ENCODE measurements at regions not wholly inside any gene's neighbourhood (a gene's known extent, or its start where the extent isn't known, plus 50 kb on each side); places are given as distances from the start of the nearest gene placed in this dataset.
"Not testable (repeated sequence)": the region's sequence is repeated elsewhere in the genome, so short reads cannot be mapped to it uniquely, and the experiment has no call there.

- Histone ChIP-seq H3K4me1 (peaks cover 0 to 37% (median 16%) of the 10 kb centered on the region in 4 donors), H3K4me3 (no peak overlapping the region), H3K9me3 (no peaks in the 10 kb centered on the region), H3K27ac (peak overlapping the region in 2 of 4 donors; percentile 18 to 26), H3K27me3 (no peaks in the 10 kb centered on the region), H3K36me3 (no peaks in the 10 kb centered on the region)
- peak; percentile 43 for DNase-seq
- WGBS, 2 donors (ENCODE audit: low coverage in 1 of 2), result 26 to 30% methylated on average over 3 of the region's 3 CpGs
- TF ChIP-seq POLR2A (IDR thresholded peaks at IDR 0.05) (no peak), POLR2AphosphoS5 (IDR thresholded peaks at IDR 0.05) (no peak), CTCF (IDR thresholded peaks at IDR 0.05) (no peak), EP300 (IDR thresholded peaks at IDR 0.05; ENCODE audit: low read depth) (no peak)
- intact Hi-C loops (cut with DNase I; ENCODE audit: low total_unique reads), result no loop called here
- in situ Hi-C loops (cut with MboI; ENCODE audit: low pct_ligation_motif_present in 1 of 4, low pct_unique_long_range_greater_than_20kb in 1 of 4, low sequenced_read_pairs in 3 of 4), result no loop called here
These were observed 479.8 kb downstream of the DIRAS2 start for GRCh38 chr9:90162819-90163218.

GRCh38 chr9:90165281-90165680 is 477.3 kb downstream of the DIRAS2 start:
- DNase-seq, result peak; percentile 60
- Histone ChIP-seq H3K4me1 (peaks cover 0 to 59% (median 25%) of the 10 kb centered on the region in 4 donors), H3K27ac (peak overlapping the region in 3 of 4 donors; percentile 30 to 58 (median 50)), H3K27me3 (no peaks in the 10 kb centered on the region), H3K9me3 (peaks cover 0 to under 1% of the 10 kb centered on the region in 2 donors), H3K4me3 (no peak overlapping the region), H3K36me3 (no peaks in the 10 kb centered on the region)
- in situ Hi-C loops (cut with MboI; ENCODE audit: low pct_ligation_motif_present in 1 of 4, low pct_unique_long_range_greater_than_20kb in 1 of 4, low sequenced_read_pairs in 3 of 4) (no loop called here), intact Hi-C loops (cut with DNase I; ENCODE audit: low total_unique reads) (loop anchor here (5.0 kb wide), 1 partner anchor 462 kb away; no protein-coding TSS in a partner anchor)
- TF ChIP-seq POLR2AphosphoS5 (IDR thresholded peaks at IDR 0.05), result no peak
- no peak for TF ChIP-seq EP300 (IDR thresholded peaks at IDR 0.05; ENCODE audit: low read depth)
- no peak for TF ChIP-seq POLR2A (IDR thresholded peaks at IDR 0.05)
- no peak for TF ChIP-seq CTCF (IDR thresholded peaks at IDR 0.05)
- 34 to 41% methylated on average over 4 to 6 of the region's 6 CpGs for WGBS, 2 donors (ENCODE audit: low coverage in 1 of 2)

- H3K4me3 ChIP-seq; H3K9me3 ChIP-seq; H3K36me3 ChIP-seq; H3K27me3 ChIP-seq; DNase-seq; in situ Hi-C loops (cut with MboI; ENCODE audit: low pct_ligation_motif_present in 1 of 4, low pct_unique_long_range_greater_than_20kb in 1 of 4, low sequenced_read_pairs in 3 of 4): not testable (repeated sequence)
- WGBS, 2 donors (ENCODE audit: low coverage in 1 of 2), result 53% methylated on average over 3 of the region's 3 CpGs; no CpG with 5 or more reads in 1 of the 2 donors
- intact Hi-C loops (cut with DNase I; ENCODE audit: low total_unique reads), result loop anchor here (5.0 kb wide), 1 partner anchor 461 kb away; no protein-coding TSS in a partner anchor
- H3K27ac ChIP-seq, result peak overlapping the region in 2 of 4 donors; percentile 30 to 50
- H3K4me1 ChIP-seq, result peaks cover 0 to 59% (median 25%) of the 10 kb centered on the region in 4 donors
These were observed 476.2 kb downstream of the DIRAS2 start for GRCh38 chr9:90166374-90166773.

- intact Hi-C loops (cut with DNase I; ENCODE audit: low total_unique reads), result loop anchor here (5.0 kb wide), 1 partner anchor 459 kb away; no protein-coding TSS in a partner anchor
- Histone ChIP-seq H3K27ac (peak overlapping the region; percentile 50 to 77 (median 72)), H3K27me3 (no peaks in the 10 kb centered on the region), H3K4me3 (no peak overlapping the region), H3K9me3 (peaks cover 0 to 8% of the 10 kb centered on the region in 2 donors), H3K4me1 (peaks cover 0 to 59% (median 25%) of the 10 kb centered on the region in 4 donors), H3K36me3 (no peaks in the 10 kb centered on the region)
- in situ Hi-C loops (cut with MboI; ENCODE audit: low pct_ligation_motif_present in 1 of 4, low pct_unique_long_range_greater_than_20kb in 1 of 4, low sequenced_read_pairs in 3 of 4), result no loop called here
- DNase-seq, result no peak
- no peak for TF ChIP-seq POLR2A (IDR thresholded peaks at IDR 0.05)
- WGBS, 2 donors (ENCODE audit: low coverage in 1 of 2), result 0 to 21% methylated on average over 1 to 2 of the region's 2 CpGs
These were observed 474.7 kb downstream of the DIRAS2 start for GRCh38 chr9:90167914-90168313.

GRCh38 chr9:90169490-90169889 is 473.1 kb downstream of the DIRAS2 start:
- TF ChIP-seq EP300 (IDR thresholded peaks at IDR 0.05; ENCODE audit: low read depth) (no peak), POLR2AphosphoS5 (IDR thresholded peaks at IDR 0.05) (peak in 2 of 3 donors; percentile 18 to 35)
- H3K27ac ChIP-seq, result peak overlapping the region; percentile 50 to 77 (median 72)
- H3K4me3 ChIP-seq, result no peak overlapping the region
- WGBS, 2 donors (ENCODE audit: low coverage in 1 of 2), result 25 to 33% methylated on average over 2 of the region's 2 CpGs
- peaks cover 0 to 8% of the 10 kb centered on the region in 2 donors for H3K9me3 ChIP-seq
- intact Hi-C loops (cut with DNase I; ENCODE audit: low total_unique reads) (loop anchor here (5.0 kb wide), 1 partner anchor 458 kb away; no protein-coding TSS in a partner anchor), in situ Hi-C loops (cut with MboI; ENCODE audit: low pct_ligation_motif_present in 1 of 4, low pct_unique_long_range_greater_than_20kb in 1 of 4, low sequenced_read_pairs in 3 of 4) (no loop called here)
- no peaks in the 10 kb centered on the region for H3K36me3 ChIP-seq
- H3K4me1 ChIP-seq, result peaks cover 0 to 49% (median 25%) of the 10 kb centered on the region in 4 donors
- no peaks in the 10 kb centered on the region for H3K27me3 ChIP-seq
- no peak for DNase-seq

- H3K27me3 ChIP-seq; H3K36me3 ChIP-seq; H3K9me3 ChIP-seq; in situ Hi-C loops (cut with MboI; ENCODE audit: low pct_ligation_motif_present in 1 of 4, low pct_unique_long_range_greater_than_20kb in 1 of 4, low sequenced_read_pairs in 3 of 4); DNase-seq; H3K4me3 ChIP-seq; intact Hi-C loops (cut with DNase I; ENCODE audit: low total_unique reads); H3K27ac ChIP-seq: not testable (repeated sequence)
- 70% methylated on average over 4 of the region's 4 CpGs; no CpG with 5 or more reads in 1 of the 2 donors for WGBS, 2 donors (ENCODE audit: low coverage in 1 of 2)
- peaks cover 0 to 11% (median 0%) of the 10 kb centered on the region in 4 donors for H3K4me1 ChIP-seq
These were observed 468.7 kb downstream of the DIRAS2 start for GRCh38 chr9:90173935-90174334.

- H3K36me3 ChIP-seq; H3K4me3 ChIP-seq; DNase-seq; intact Hi-C loops (cut with DNase I; ENCODE audit: low total_unique reads); H3K9me3 ChIP-seq; H3K27ac ChIP-seq; H3K27me3 ChIP-seq; H3K4me1 ChIP-seq; in situ Hi-C loops (cut with MboI; ENCODE audit: low pct_ligation_motif_present in 1 of 4, low pct_unique_long_range_greater_than_20kb in 1 of 4, low sequenced_read_pairs in 3 of 4): not testable (repeated sequence)
- 73 to 80% methylated on average over 1 to 10 of the region's 10 CpGs for WGBS, 2 donors (ENCODE audit: low coverage in 1 of 2)
These were observed 468.3 kb downstream of the DIRAS2 start for GRCh38 chr9:90174346-90174745.
